Fibroblast of lung (primary cell): ENCODE measurements at regions not wholly inside any gene's neighbourhood (a gene's known extent, or its start where the extent isn't known, plus 50 kb on each side); places are given as distances from the start of the nearest gene placed in this dataset.

Experiments
- DNase-seq, 2 donors: peaks; one replicate each; pipeline versions ENCODE4 v3.0.0 to v3.0.0-alpha.2; 2010; ENCODE audit warnings: low read depth in 2 of 2
- H2AFZ ChIP-seq: 2 replicates; pipeline ENCODE4 v1.5.1; 2012; ENCODE audit warnings: low read length, control low read depth, inconsistent platforms
- H3K27ac ChIP-seq: 2 replicates; pipeline ENCODE4 v1.5.1; 2011; ENCODE audit warnings: low read length, control low read depth; ENCODE audit not compliant: insufficient read depth
- H3K27me3 ChIP-seq: 2 replicates; pipeline ENCODE4 v1.5.1; 2011; ENCODE audit warnings: mild to moderate bottlenecking, low read length; ENCODE audit not compliant: control insufficient read depth, insufficient read depth
- H3K36me3 ChIP-seq: 2 replicates; pipeline ENCODE4 v1.5.1; 2011; ENCODE audit warnings: low read length; ENCODE audit not compliant: control insufficient read depth, insufficient read depth
- H3K4me1 ChIP-seq: 2 replicates; pipeline ENCODE4 v1.5.1; 2011; ENCODE audit warnings: low read length; ENCODE audit not compliant: control insufficient read depth, insufficient read depth; ENCODE audit errors: extremely low read depth
- H3K4me2 ChIP-seq: 2 replicates; pipeline ENCODE4 v1.5.1; 2011; ENCODE audit warnings: low read length, control low read depth; ENCODE audit not compliant: insufficient read depth; ENCODE audit errors: extremely low read depth
- H3K4me3 ChIP-seq, 4 experiments: fragments of 200-600 bp in 1 of 4; sonication (generic) in 1 of 4; replicated peaks in 1 of 4; 2 replicates each; pipeline ENCODE4 v1.5.1; 2011 to 2016; ENCODE audit warnings: low read length in 4 of 4, low read depth in 3 of 4, mild to moderate bottlenecking in 3 of 4, control low read depth in 2 of 4, inconsistent platforms in 1 of 4, mixed read lengths in 1 of 4; ENCODE audit not compliant: insufficient read depth in 1 of 4; ENCODE audit errors: control extremely low read depth in 1 of 4
- H3K79me2 ChIP-seq: 2 replicates; pipeline ENCODE4 v1.5.1; 2012; ENCODE audit warnings: mild to moderate bottlenecking, low read length, inconsistent platforms; ENCODE audit not compliant: control insufficient read depth, insufficient read depth
- H3K9ac ChIP-seq: 2 replicates; pipeline ENCODE4 v1.5.1; 2011; ENCODE audit warnings: mild to moderate bottlenecking, low read length, control low read depth; ENCODE audit not compliant: insufficient read depth
- H3K9me3 ChIP-seq: 2 replicates; pipeline ENCODE4 v1.5.1; 2012; ENCODE audit warnings: low read depth, low read length; ENCODE audit not compliant: control insufficient read depth, insufficient read depth
- H4K20me1 ChIP-seq: 2 replicates; pipeline ENCODE4 v1.5.1; 2011; ENCODE audit warnings: low read length; ENCODE audit not compliant: control insufficient read depth, insufficient read depth; ENCODE audit errors: extremely low read depth
- EZH2 ChIP-seq: IDR thresholded peaks from 2 replicates; pipeline ENCODE4 v1.5.1; 2012; ENCODE audit warnings: low read length, control low read depth, mild to moderate bottlenecking; ENCODE audit errors: missing control alignments
- TF ChIP-seq, protein P1 (sequence below), 2 donors: IDR thresholded peaks in 1 of 2; conservative IDR thresholded peaks in 1 of 2; 1 replicate in 1 of 2; 2 replicates in 1 of 2; pipeline ENCODE4 v1.5.1; 2011 to 2012; ENCODE audit warnings: low read length in 2 of 2, control low read depth in 1 of 2, inconsistent platforms in 1 of 2, low read depth in 1 of 2, mild to moderate bottlenecking in 1 of 2

DNA sequence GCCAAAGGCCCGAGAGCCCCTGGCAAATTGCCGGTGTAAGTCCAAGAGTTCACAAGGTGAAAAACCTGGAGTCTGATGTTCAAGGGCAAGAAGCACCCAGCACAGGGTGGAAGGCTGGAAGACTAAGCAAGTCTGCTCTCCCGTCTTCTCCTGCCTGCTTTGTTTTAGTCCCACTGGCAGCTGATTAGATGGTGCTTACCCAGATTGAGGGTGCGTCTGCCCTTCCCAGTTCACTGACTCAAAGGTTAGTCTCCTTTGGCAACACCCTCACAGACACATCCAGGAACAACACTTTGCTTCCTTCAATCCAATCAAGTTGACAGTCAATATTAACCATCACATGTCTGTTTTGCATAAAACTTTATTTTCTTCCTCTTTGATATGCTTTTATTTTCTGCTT, 157.4 kb downstream of the HS3ST1 start:
- Histone ChIP-seq H3K4me3 (no peak overlapping the region), H3K27me3 (no peaks in the 10 kb centered on the region), H3K9ac (no peak overlapping the region), H3K27ac (no peak overlapping the region), H3K4me2 (no peak overlapping the region), H4K20me1 (no peaks in the 10 kb centered on the region), H2AFZ (no peak overlapping the region), H3K4me1 (no peaks in the 10 kb centered on the region), H3K36me3 (no peaks in the 10 kb centered on the region), H3K79me2 (no peaks in the 10 kb centered on the region), H3K9me3 (no peaks in the 10 kb centered on the region)
- TF ChIP-seq, protein P1, sequence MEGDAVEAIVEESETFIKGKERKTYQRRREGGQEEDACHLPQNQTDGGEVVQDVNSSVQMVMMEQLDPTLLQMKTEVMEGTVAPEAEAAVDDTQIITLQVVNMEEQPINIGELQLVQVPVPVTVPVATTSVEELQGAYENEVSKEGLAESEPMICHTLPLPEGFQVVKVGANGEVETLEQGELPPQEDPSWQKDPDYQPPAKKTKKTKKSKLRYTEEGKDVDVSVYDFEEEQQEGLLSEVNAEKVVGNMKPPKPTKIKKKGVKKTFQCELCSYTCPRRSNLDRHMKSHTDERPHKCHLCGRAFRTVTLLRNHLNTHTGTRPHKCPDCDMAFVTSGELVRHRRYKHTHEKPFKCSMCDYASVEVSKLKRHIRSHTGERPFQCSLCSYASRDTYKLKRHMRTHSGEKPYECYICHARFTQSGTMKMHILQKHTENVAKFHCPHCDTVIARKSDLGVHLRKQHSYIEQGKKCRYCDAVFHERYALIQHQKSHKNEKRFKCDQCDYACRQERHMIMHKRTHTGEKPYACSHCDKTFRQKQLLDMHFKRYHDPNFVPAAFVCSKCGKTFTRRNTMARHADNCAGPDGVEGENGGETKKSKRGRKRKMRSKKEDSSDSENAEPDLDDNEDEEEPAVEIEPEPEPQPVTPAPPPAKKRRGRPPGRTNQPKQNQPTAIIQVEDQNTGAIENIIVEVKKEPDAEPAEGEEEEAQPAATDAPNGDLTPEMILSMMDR (conservative IDR thresholded peaks at IDR 0.05 in 1 of 2, IDR thresholded peaks at IDR 0.05 in 1 of 2; ENCODE audit: low read depth in 1 of 2, low read length in 2 of 2): no peak
- TF ChIP-seq EZH2: no peak
- DNase-seq: no peak

DNA sequence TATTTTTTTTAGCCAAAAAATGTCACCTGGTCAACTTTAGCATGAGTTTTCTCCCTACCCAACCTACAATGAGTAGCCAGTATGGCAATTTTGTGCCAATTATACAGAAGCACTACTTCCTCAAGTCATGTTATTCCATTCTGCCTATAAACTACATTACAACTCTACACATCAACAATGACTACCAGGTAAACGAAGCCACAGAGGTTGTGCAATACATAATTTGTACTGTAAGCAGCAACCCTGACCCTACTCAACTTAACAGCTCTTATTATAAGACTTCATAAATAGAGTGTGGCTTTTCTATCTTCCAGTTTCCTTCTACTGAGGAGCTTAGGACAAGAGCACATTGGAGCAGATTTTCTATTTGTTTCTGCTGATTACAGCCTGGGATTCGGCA, 160.5 kb downstream of the HS3ST1 start:
- Histone ChIP-seq H3K4me3 (no peak overlapping the region), H2AFZ (no peak overlapping the region), H4K20me1 (no peaks in the 10 kb centered on the region), H3K4me2 (no peak overlapping the region), H3K79me2 (no peaks in the 10 kb centered on the region), H3K27me3 (no peaks in the 10 kb centered on the region), H3K27ac (no peak overlapping the region), H3K4me1 (no peaks in the 10 kb centered on the region), H3K36me3 (no peaks in the 10 kb centered on the region), H3K9me3 (no peaks in the 10 kb centered on the region), H3K9ac (no peak overlapping the region)
- no peak for DNase-seq
- TF ChIP-seq, protein P1 (conservative IDR thresholded peaks at IDR 0.05 in 1 of 2, IDR thresholded peaks at IDR 0.05 in 1 of 2; ENCODE audit: low read depth in 1 of 2, low read length in 2 of 2): no peak
- no peak for TF ChIP-seq EZH2

DNA sequence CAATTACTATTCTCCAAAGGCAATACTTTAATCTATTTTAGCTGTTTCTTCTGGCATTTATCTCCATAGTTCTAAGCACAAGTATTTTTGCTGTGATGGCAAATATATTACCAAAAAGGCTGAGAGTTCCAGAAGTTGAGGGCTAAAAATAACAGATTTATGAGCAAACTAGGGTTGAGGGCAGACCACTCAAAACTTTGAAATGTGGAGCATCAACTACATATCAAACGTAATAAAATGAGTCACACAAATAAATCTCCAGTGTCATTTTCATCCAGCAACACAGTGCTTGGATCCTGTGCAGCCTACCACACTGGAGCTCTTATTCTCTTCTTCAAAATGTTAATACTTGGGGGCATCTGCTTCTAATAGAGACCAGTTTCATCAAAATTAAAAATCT, 163.9 kb downstream of the HS3ST1 start:
- Histone ChIP-seq H3K9ac (no peak overlapping the region), H3K9me3 (no peaks in the 10 kb centered on the region), H3K79me2 (no peaks in the 10 kb centered on the region), H3K4me2 (no peak overlapping the region), H3K4me1 (no peaks in the 10 kb centered on the region), H2AFZ (no peak overlapping the region), H3K27ac (no peak overlapping the region), H3K36me3 (no peaks in the 10 kb centered on the region), H4K20me1 (no peaks in the 10 kb centered on the region), H3K27me3 (no peaks in the 10 kb centered on the region), H3K4me3 (no peak overlapping the region)
- DNase-seq: peak in 1 of 2 donors; percentile 44
- TF ChIP-seq, protein P1 (conservative IDR thresholded peaks at IDR 0.05 in 1 of 2, IDR thresholded peaks at IDR 0.05 in 1 of 2; ENCODE audit: low read depth in 1 of 2, low read length in 2 of 2): no peak
- no peak for TF ChIP-seq EZH2
